ENCODE measurements at regions not wholly inside any gene's neighbourhood (a gene's known extent, or its start where the extent isn't known, plus 50 kb on each side); places are given as distances from the start of the nearest gene placed in this dataset.

- H3K4me1 ChIP-seq = no peaks in the 10 kb centered on the region
- no peak overlapping the region for H3K4me3 ChIP-seq
- Mint-ChIP-seq H3K9me3 (peaks cover 21% of the 10 kb centered on the region), H3K27me3 (ENCODE audit: insufficient read depth, low read depth) (peaks cover 2% of the 10 kb centered on the region), H3K4me1 (no peaks in the 10 kb centered on the region), H3K4me3 (no peak overlapping the region), H3K27ac (no peak overlapping the region), H3K36me3 (peaks cover 3% of the 10 kb centered on the region)
- no peak for TF ChIP-seq EZH2 (IDR thresholded peaks at IDR 0.05)
- TF ChIP-seq, protein P1, sequence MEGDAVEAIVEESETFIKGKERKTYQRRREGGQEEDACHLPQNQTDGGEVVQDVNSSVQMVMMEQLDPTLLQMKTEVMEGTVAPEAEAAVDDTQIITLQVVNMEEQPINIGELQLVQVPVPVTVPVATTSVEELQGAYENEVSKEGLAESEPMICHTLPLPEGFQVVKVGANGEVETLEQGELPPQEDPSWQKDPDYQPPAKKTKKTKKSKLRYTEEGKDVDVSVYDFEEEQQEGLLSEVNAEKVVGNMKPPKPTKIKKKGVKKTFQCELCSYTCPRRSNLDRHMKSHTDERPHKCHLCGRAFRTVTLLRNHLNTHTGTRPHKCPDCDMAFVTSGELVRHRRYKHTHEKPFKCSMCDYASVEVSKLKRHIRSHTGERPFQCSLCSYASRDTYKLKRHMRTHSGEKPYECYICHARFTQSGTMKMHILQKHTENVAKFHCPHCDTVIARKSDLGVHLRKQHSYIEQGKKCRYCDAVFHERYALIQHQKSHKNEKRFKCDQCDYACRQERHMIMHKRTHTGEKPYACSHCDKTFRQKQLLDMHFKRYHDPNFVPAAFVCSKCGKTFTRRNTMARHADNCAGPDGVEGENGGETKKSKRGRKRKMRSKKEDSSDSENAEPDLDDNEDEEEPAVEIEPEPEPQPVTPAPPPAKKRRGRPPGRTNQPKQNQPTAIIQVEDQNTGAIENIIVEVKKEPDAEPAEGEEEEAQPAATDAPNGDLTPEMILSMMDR (IDR thresholded peaks at IDR 0.05) = no peak
- TF ChIP-seq EZH2phosphoT487 (IDR thresholded peaks at IDR 0.05) = no peak
- peaks cover 11% of the 10 kb centered on the region for H3K9me3 ChIP-seq (ENCODE audit: low read depth)
- H3K4me2 ChIP-seq = no peak overlapping the region
- no peak overlapping the region for H3K27ac ChIP-seq
- H3K36me3 ChIP-seq = peaks cover 8% of the 10 kb centered on the region
- no peak overlapping the region for H2AFZ ChIP-seq (replicated peaks)
- no peaks in the 10 kb centered on the region for H3F3A ChIP-seq (ENCODE audit: low read depth)
- H4K20me1 ChIP-seq (ENCODE audit: low read depth) = no peaks in the 10 kb centered on the region
- no peaks in the 10 kb centered on the region for H3K79me2 ChIP-seq (ENCODE audit: low read depth)
- no peak for DNase-seq (ENCODE audit: low spot score)
- H3K9ac ChIP-seq = no peak overlapping the region
- H3K27me3 ChIP-seq = no peaks in the 10 kb centered on the region
Measured at GRCh38 chr4:98765771-98766170, 107.4 kb upstream of the TSPAN5 start.

DNA sequence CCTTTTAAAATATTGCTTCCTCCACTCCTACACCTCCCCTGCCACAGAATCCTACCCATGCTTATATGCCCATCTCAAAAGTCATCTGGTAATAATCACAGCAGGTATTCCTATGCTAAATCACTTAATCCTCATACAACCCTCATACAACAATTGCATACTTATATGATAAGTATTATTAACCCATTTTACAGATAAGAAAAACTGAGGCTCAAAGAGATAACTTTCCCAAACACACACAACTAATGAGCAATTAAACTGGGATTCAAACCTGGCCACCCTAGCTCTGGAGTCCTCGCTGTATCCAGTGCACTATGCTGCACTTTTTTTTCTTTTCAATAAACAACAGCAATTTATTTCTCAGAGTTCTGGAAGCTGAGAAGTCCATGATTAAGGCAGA is 99.8 kb upstream of the TSPAN5 start:
- Histone ChIP-seq H2AFZ (replicated peaks) (no peak overlapping the region), H3F3A (ENCODE audit: low read depth) (no peaks in the 10 kb centered on the region), H3K4me2 (no peak overlapping the region), H3K9me3 (ENCODE audit: low read depth) (no peaks in the 10 kb centered on the region), H3K27ac (no peak overlapping the region), H3K4me1 (no peaks in the 10 kb centered on the region), H3K36me3 (no peaks in the 10 kb centered on the region), H3K27me3 (no peaks in the 10 kb centered on the region), H3K4me3 (no peak overlapping the region), H4K20me1 (ENCODE audit: low read depth) (no peaks in the 10 kb centered on the region), H3K79me2 (ENCODE audit: low read depth) (no peaks in the 10 kb centered on the region), H3K9ac (no peak overlapping the region)
- Mint-ChIP-seq H3K36me3 (no peaks in the 10 kb centered on the region), H3K27ac (no peak overlapping the region), H3K9me3 (no peaks in the 10 kb centered on the region), H3K4me1 (peaks cover 16% of the 10 kb centered on the region), H3K27me3 (ENCODE audit: insufficient read depth, low read depth) (no peaks in the 10 kb centered on the region), H3K4me3 (no peak overlapping the region)
- no peak for DNase-seq (ENCODE audit: low spot score)
- TF ChIP-seq EZH2 (IDR thresholded peaks at IDR 0.05) = no peak
- no peak for TF ChIP-seq EZH2phosphoT487 (IDR thresholded peaks at IDR 0.05)
- TF ChIP-seq, protein P1 (IDR thresholded peaks at IDR 0.05) = no peak

- Mint-ChIP-seq H3K27me3 (ENCODE audit: insufficient read depth, low read depth) (no peaks in the 10 kb centered on the region), H3K27ac (no peak overlapping the region), H3K4me3 (no peak overlapping the region), H3K36me3 (no peaks in the 10 kb centered on the region), H3K9me3 (no peaks in the 10 kb centered on the region), H3K4me1 (peaks cover 11% of the 10 kb centered on the region)
- no peaks in the 10 kb centered on the region for H3K27me3 ChIP-seq
- DNase-seq (ENCODE audit: low spot score) = no peak
- no peak overlapping the region for H3K27ac ChIP-seq
- H4K20me1 ChIP-seq (ENCODE audit: low read depth) = no peaks in the 10 kb centered on the region
- H3K9ac ChIP-seq = no peak overlapping the region
- H3K4me3 ChIP-seq = no peak overlapping the region
- TF ChIP-seq EZH2phosphoT487 (IDR thresholded peaks at IDR 0.05) = no peak
- no peak for TF ChIP-seq EZH2 (IDR thresholded peaks at IDR 0.05)
- TF ChIP-seq, protein P1 (IDR thresholded peaks at IDR 0.05) = no peak
- no peaks in the 10 kb centered on the region for H3K79me2 ChIP-seq (ENCODE audit: low read depth)
- H3K4me1 ChIP-seq = no peaks in the 10 kb centered on the region
- no peak overlapping the region for H3K4me2 ChIP-seq
- H3F3A ChIP-seq (ENCODE audit: low read depth) = no peaks in the 10 kb centered on the region
- H2AFZ ChIP-seq (replicated peaks) = no peak overlapping the region
- no peaks in the 10 kb centered on the region for H3K36me3 ChIP-seq
- H3K9me3 ChIP-seq (ENCODE audit: low read depth) = no peaks in the 10 kb centered on the region
Measured at GRCh38 chr4:98754736-98755135, 96.3 kb upstream of the TSPAN5 start.
